GM12872 (cell line): ENCODE measurements at regions not wholly inside any gene's neighbourhood (a gene's known extent, or its start where the extent isn't known, plus 50 kb on each side); places are given as distances from the start of the nearest gene placed in this dataset.

Source experiments
- TF ChIP-seq, protein P1 (sequence below): IDR thresholded peaks from 3 replicates; pipeline ENCODE4 v1.5.1; 2011; ENCODE audit warnings: low read depth, mild to moderate bottlenecking, low read length, moderate library complexity; ENCODE audit not compliant: insufficient read depth

DNA sequence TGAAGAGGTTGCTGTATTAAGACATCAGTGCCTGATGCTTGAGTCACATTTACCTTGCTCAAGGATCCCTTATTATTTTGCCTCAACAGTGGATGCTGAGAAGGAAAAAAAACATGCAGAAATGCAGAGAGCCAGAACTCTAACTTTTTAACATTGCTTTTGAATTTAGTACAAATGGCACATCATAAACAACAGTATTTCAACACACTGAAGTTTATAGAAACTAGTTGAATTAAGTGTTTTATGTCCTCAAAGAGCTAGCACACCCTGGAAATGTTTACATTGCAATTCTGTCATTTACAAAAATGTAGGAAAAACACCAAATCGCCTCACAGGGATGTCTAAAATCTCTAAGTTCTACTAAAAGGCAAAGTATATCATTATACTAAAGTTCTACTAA, 69.5 kb upstream of the BLTP1 start:
- TF ChIP-seq, protein P1, sequence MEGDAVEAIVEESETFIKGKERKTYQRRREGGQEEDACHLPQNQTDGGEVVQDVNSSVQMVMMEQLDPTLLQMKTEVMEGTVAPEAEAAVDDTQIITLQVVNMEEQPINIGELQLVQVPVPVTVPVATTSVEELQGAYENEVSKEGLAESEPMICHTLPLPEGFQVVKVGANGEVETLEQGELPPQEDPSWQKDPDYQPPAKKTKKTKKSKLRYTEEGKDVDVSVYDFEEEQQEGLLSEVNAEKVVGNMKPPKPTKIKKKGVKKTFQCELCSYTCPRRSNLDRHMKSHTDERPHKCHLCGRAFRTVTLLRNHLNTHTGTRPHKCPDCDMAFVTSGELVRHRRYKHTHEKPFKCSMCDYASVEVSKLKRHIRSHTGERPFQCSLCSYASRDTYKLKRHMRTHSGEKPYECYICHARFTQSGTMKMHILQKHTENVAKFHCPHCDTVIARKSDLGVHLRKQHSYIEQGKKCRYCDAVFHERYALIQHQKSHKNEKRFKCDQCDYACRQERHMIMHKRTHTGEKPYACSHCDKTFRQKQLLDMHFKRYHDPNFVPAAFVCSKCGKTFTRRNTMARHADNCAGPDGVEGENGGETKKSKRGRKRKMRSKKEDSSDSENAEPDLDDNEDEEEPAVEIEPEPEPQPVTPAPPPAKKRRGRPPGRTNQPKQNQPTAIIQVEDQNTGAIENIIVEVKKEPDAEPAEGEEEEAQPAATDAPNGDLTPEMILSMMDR: no peak

DNA sequence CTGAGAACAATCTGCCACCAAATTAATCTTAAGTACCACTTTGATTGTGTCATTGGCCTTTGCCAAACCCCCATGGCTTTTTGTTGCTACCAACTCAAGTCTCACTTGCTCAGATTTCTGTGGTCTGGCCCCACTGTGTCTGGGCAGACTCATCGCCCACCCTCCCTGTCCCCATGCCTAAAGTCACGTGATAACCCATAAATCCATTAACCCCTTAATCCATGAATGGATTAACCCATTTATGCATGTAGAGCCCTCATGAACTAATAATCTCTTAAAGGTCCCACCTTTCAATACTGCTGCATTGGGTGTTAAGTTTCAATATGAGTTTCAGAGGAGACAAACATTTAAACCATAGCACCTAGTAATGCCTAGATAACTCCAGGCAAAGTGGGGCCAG, 78.5 kb upstream of the BLTP1 start:
- TF ChIP-seq, protein P1: no peak

DNA sequence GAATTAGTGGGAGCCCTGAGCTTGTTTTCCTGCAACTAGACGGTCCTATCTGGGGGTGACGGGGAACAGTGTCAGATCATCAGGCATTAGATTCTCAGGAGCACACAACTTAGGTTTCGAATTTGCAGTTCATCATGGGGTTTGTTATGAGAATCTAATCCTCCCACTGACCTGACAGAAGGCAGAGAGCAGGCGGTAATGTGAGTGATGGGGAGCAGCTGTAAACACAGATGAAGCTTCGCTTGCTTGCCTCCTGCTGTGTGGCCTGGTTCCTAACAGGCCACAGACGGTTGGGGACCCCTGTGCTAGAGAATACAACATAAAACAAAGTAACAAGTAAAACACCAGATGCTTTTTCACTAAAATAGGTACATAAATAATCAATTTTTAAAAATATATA, 86.2 kb upstream of the BLTP1 start:
- TF ChIP-seq, protein P1: no peak

DNA sequence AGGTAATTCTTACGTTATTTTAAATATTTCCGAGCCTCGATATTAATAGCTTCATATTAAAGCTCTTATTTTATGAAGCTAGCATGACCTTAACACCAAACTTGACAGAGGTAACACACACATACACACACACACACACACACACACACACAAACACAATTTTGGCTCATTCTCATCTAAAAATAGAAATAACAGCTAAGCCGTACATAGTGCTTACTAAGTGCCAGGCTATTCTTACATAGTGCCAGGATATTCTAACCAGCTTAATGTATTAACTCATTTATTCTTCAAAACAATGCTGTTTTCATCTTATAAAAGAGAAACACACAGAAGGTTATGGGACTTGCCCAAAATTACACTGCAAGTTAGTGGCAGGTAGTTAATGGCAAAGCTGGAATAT, 87.0 kb upstream of the BLTP1 start:
- TF ChIP-seq, protein P1: no peak

DNA sequence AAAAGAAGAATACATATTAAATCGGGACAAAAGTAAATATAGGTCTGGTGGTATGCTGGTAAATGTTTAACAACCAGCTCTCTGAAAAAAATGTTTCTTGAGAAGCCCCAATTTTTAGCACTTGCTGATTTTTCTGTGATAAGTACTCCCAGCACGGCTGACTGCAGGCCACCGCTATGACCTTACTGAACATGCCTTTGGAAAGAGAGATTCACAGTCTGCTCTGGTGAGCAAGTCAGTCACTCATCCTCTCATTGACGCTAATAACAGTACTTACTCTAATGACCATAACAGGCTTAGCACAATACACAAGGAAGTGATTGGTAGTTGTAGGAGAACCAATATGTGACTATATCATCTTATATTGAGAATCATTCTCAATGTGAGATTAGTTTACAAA, 98.9 kb upstream of the BLTP1 start:
- TF ChIP-seq, protein P1: no peak

DNA sequence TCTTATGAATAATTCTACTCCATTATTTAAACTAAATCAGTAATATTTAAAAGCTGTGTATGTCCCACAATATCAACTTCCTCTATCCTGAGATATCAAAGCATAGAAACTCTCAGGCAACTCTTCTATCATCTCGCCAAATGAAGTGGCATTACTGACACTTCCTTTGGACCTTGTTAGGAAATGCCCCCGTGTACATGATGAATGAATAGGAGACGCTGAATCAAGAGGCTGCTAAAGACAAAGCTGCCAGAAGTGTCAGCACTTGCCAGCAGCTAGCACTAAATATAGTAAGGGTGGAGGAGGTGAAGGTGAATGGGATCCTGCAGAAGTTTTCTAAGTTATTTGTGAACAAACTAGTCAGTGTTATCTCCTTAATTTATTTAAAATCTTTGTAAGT, 99.5 kb upstream of the BLTP1 start:
- TF ChIP-seq, protein P1: no peak

DNA sequence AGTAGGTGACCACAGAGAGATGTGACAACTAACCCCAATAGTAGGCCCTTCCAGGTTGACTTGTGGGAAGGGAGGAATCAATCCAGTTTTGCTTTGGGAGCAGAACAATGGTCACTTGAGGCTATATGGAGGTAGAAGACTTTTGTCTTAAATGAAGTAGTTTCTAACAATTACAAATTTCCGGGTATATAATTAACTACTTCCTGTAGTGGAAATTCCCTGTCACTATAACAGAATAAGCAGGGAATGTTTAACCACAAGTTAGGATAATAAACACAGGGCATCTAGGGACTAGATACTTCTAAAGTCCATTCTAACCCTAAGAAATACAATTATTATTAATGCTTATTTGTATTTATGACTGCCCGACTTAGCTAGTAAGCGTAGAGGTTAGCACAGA, 99.0 kb upstream of the TRPC3 start:
- TF ChIP-seq, protein P1: no peak
